MG63 (cell line): ENCODE measurements at regions not wholly inside any gene's neighbourhood (a gene's known extent, or its start where the extent isn't known, plus 50 kb on each side); places are given as distances from the start of the nearest gene placed in this dataset.

ENCODE experiments used
- DNase-seq: peaks from one replicate; pipeline ENCODE4 v3.0.0-alpha.2; 2020
- H3K27me3 ChIP-seq: fragments of 250-450 bp; sonication (Bioruptor Pico); 2 replicates; pipeline ENCODE4 v1.5.1; 2020; ENCODE audit warnings: mild to moderate bottlenecking, moderate library complexity
- H3K36me3 ChIP-seq: fragments of 250-450 bp; sonication (Bioruptor Pico); 2 replicates; pipeline ENCODE4 v1.5.1; 2020; ENCODE audit warnings: mild to moderate bottlenecking, moderate library complexity
- H3K4me3 ChIP-seq: fragments of 250-450 bp; sonication (Bioruptor Pico); 2 replicates; pipeline ENCODE4 v1.5.1; 2020; ENCODE audit warnings: mild to moderate bottlenecking, moderate library complexity
- H3K9me3 ChIP-seq: fragments of 250-450 bp; sonication (Bioruptor Pico); 2 replicates; pipeline ENCODE4 v1.5.1; 2020; ENCODE audit warnings: mild to moderate bottlenecking, moderate library complexity

DNA sequence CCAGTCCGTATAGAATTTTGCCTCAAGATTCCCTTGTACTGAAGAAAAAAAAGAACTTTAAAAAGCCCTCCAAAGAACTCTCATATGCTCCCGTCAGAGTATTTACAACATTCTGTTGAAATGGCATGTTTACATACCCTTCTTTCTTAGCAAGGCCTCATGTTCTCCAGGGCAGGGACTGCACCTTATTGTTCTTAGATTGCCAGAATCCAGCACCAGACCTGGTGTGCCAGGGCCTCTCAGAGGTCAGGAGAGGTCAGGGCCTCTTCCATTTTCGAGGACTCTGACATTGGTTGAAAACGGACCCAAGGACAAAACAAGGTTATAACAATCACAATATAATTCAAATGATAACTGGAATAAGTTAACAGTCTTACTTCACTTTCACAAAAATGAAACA lies 78.2 kb downstream of the TNP1 start:
- Histone ChIP-seq H3K4me3 (no peak overlapping the region), H3K27me3 (no peaks in the 10 kb centered on the region), H3K36me3 (no peaks in the 10 kb centered on the region), H3K9me3 (no peaks in the 10 kb centered on the region; the same call in 1 of the 2 replicates)
- no peak for DNase-seq

DNA sequence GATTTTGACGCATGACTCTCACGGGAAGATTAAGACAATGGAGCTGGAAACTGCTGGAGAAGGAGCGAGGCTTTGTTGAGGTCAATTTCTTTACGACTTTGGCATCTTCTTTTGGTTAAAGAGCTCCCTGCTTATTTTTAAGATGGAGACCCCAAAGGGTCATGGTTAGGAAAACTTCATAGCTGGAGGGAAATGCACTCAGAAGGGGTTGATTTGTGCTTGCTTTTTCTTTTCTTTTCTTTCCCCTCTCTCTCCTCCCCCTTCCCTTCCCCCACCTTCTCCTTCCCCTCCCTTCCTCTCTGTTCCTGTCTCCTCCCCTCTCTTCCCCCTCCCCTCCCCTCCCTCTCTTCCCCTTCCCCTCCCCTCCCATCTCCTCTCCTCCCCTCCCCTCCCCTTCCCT lies 79.0 kb downstream of the TNP1 start:
- H3K27me3 ChIP-seq = no peaks in the 10 kb centered on the region
- no peak for DNase-seq
- no peaks in the 10 kb centered on the region for H3K36me3 ChIP-seq

DNA sequence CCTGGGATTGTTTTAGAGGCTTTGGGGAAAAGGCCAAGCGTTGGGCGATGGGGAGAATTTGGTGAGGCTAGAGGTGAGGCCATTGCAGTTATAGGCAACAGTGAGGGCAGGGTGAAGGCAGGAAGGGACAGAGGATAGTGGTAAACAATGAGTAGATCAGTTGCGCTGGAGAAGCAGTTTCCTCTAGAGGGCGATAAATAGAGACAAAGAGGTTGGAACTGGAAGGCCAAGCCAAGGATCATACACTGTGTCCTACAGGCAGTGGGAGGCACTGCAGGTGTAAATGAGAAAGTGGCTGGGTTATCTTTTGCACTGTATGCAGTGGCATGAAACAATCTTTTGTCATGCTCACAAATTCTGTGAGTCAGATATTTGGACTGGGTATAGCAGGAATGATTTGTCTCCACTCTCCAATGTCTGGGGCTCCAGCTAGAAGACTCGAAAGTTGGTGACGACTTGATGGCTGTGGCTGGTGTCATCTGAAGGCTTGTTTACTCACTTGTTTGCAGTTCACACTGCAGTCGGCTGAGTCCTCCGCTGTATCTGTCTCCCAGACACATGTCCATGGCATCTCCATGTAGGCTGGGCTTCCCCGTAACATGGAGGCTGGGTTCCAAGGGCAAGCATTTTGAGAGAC lies 82.1 kb downstream of the TNP1 start:
- H3K9me3 ChIP-seq = no peaks in the 10 kb centered on the region; the same call in 1 of the 2 replicates
- no peak overlapping the region for H3K4me3 ChIP-seq
- peak; percentile 59 for DNase-seq
- no peaks in the 10 kb centered on the region for H3K27me3 ChIP-seq
- no peaks in the 10 kb centered on the region for H3K36me3 ChIP-seq

More for the DNA sequence above, 79.0 kb downstream of the TNP1 start:
- Histone ChIP-seq H3K9me3 (no peaks in the 10 kb centered on the region; the same call in 1 of the 2 replicates), H3K4me3 (no peak overlapping the region)

DNA sequence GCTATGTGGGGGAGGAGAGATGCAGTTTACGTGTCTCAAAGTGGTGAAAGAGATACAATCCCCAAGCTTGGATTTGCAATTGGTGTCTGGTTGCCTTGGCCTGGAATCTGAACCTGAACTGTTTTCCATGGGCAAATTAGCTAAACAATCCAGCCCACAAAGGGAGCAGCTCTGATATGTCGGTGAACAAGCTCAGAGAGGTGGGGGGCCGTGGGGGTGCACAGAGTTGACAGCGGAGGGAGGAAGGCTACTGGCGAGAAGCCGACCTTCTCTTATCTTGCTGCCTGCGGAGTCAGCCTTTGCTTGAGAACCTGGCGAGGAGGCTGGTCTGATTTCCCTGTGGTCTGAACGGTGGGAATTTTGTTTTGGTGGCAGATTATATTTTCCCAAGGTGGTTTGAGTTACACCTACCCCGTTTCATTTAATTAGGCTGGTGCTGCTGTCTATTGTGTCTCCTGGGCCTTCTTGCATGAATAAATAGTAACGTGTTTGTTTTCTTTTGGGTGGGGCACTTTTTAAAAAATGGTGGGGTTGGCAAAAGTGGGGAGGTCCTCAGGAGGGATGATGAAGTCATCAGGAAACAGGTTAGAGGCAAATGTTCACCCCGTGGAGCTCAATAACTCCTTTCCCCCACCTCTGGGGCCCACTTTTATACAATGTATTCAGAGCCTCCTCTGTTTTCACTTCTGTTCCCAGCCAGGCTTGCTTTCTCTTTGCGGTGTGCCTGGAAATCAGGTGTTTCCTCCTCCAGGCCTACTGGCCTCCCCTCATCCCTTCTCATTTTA lies 80.9 kb upstream of the IGFBP5 start:
- DNase-seq = no peak
- no peak overlapping the region for H3K4me3 ChIP-seq
- H3K36me3 ChIP-seq = no peaks in the 10 kb centered on the region
- peaks cover 6% of the 10 kb centered on the region for H3K9me3 ChIP-seq
- no peaks in the 10 kb centered on the region for H3K27me3 ChIP-seq

DNA sequence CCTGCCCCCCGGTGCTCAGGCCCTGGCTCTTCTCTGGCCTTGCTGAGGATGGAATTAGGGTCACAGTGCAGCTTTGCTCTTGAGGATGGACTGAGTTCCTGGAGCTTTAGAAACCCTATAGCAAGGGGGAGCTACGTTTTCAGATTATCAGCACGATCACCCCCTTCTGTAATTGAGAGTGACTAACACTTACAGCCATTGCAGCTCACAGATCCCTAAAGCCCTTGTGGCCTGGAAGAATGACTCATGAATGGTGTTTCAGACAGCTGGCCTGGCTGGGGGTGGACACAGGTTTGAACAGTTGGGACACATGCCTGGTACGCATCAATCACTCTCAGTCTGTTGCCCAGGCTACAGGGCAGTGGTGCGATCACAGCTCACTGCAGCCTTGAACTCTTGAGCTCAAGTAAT lies 79.7 kb upstream of the IGFBP5 start:
- H3K9me3 ChIP-seq = peaks cover 9% of the 10 kb centered on the region
- no peaks in the 10 kb centered on the region for H3K27me3 ChIP-seq
- peak; percentile 94 for DNase-seq
- no peak overlapping the region for H3K4me3 ChIP-seq
- no peaks in the 10 kb centered on the region for H3K36me3 ChIP-seq

DNA sequence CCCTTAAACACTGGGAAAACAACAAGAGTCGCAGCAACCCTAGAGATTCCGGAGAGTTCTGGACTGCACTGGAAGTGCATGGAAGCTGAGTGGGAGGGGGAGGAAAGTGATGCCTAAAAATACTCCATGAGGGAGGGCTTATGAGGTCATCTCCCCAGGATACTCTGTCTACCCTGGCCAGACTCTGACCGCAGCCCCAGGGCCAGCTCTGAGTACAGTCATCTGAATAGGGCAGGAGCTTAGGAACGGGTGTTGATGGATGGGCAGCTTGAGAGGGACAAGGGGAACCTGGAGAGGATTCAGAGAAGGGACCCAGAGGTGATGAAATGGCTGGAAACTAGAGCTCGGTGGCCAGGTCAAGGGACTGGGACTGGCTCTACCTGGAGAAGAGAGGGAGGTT lies 79.3 kb upstream of the IGFBP5 start:
- peaks cover 9% of the 10 kb centered on the region for H3K9me3 ChIP-seq
- DNase-seq = peak; percentile 94
- H3K4me3 ChIP-seq = no peak overlapping the region
- H3K27me3 ChIP-seq = no peaks in the 10 kb centered on the region
- H3K36me3 ChIP-seq = no peaks in the 10 kb centered on the region

DNA sequence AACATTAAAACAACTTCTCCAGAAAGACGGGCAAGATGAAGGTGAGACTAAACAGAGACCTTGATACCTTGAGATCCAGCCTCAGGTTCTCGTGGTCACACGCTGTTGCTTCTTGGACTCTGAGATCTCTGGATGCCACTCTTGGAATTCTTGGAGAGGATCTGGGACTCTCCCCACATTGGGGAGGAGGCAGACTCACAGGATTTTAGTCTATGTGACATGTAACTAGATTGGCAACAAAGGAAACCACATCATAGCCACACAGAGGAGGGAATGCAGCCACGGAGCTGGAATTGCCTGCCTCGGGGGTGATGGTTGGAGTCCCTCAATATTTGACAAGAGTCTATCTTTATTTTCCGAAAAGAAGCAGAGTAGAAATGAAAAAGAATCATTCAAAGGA lies 78.8 kb upstream of the IGFBP5 start:
- H3K27me3 ChIP-seq = no peaks in the 10 kb centered on the region
- H3K4me3 ChIP-seq = no peak overlapping the region
- DNase-seq = no peak
- peaks cover 9% of the 10 kb centered on the region for H3K9me3 ChIP-seq
- no peaks in the 10 kb centered on the region for H3K36me3 ChIP-seq

DNA sequence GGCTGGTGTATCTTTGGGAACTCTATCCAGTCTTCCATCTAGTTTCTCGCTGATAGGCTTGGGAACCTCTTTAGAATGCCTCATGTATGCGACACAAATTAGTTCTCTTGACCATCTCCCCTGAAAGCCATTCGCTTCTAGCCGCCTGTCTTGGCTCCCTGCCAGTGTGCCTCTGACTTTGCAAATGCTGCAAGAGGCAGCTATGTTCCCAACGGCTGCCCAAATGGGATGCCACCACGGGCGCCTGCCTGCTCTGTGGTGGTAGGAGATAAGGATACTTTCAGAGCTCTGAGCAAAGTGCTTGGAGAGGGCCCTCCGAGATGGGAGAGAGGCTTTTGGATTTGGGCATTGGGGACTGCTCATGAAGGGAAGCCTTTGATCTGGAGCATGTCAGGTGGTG lies 77.7 kb upstream of the IGFBP5 start:
- no peak for DNase-seq
- Histone ChIP-seq H3K36me3 (no peaks in the 10 kb centered on the region), H3K9me3 (peaks cover 9% of the 10 kb centered on the region), H3K27me3 (no peaks in the 10 kb centered on the region), H3K4me3 (no peak overlapping the region)

DNA sequence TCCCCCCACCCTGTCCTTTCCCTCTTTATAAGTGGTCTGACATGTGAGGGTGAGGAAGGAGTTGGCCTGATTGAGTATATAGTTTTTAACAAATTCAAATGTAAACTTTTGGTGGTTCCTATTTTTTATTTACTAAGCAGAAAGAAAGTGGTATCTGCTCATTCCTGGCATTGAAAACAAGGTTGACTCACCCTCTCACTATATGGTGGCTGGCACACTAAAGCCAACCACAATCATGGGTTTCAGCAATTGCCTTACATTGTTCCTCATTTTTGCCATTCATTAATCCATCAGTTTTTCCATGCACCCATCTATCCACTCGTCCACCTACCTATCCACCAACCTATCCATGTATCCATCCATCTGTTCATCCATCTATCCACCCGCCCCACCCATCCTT lies 75.4 kb upstream of the IGFBP5 start:
- H3K27me3 ChIP-seq = no peaks in the 10 kb centered on the region
- no peak overlapping the region for H3K4me3 ChIP-seq
- peaks cover 9% of the 10 kb centered on the region for H3K9me3 ChIP-seq
- peak; percentile 30 for DNase-seq
- H3K36me3 ChIP-seq = no peaks in the 10 kb centered on the region

DNA sequence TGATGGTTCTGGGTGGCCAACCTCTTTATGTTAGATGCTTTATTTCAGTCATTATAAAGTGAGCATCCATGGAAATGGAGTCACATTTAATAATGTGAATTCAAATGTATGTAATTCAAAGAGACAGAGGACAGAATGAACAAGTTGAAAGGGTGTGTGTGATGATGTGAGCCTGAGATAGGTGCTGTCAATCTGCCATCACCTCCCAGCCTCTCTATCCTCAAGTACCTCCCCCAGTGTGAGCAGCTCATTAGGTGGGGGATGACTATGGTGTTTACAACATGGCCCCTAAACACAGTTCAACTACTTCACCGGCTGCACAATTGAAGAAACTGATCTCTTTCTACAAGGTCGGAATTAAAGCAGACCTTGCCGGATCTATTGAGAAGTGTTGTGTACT lies 74.7 kb upstream of the IGFBP5 start:
- H3K36me3 ChIP-seq = no peaks in the 10 kb centered on the region
- H3K9me3 ChIP-seq = peaks cover 9% of the 10 kb centered on the region
- no peaks in the 10 kb centered on the region for H3K27me3 ChIP-seq
- H3K4me3 ChIP-seq = no peak overlapping the region
- no peak for DNase-seq

DNA sequence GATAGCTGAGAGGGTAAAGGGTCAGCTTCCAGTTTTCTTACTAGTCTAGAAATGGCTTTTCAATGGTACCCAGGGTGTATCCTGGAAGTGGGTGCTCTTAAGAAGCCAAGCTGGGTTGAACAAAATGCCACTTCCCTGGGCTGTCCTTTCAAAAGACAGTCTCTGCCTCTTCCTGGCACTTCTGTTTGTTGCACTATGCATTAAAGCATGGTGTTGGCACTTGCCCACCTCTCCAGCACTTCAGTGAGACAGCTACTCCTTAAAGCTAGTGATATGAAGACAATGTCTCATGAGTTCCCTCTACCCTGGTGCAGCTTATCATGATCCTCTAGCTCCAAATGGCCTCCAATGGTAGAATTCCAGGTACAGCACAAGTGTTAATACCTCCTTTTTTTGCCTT lies 74.3 kb upstream of the IGFBP5 start:
- Histone ChIP-seq H3K36me3 (no peaks in the 10 kb centered on the region), H3K9me3 (peaks cover 9% of the 10 kb centered on the region), H3K4me3 (no peak overlapping the region), H3K27me3 (no peaks in the 10 kb centered on the region)
- no peak for DNase-seq

DNA sequence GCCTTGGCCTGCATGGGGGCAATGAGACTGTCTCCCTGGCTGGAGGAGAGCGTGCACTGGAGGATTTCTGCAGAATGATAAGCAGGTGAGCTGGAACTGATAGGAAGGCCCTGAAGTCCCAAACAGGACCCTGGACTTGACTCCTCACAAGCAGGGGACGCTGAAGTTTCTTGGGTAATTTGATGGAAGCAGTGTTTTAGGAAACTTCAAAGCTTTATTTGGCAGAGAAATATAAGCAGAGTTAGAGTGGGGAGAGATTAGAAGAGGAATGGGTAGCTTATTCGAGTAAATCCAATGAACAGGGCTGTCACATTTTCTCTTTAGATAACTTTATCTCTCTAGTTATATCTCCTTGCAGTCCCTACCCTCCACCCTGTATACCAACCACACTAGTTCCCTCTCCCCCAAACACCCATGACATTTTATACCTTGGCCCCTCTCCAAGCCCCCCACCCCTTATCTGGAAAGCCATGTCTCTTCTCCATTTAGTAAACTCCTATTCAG lies 73.6 kb upstream of the IGFBP5 start:
- H3K9me3 ChIP-seq = peaks cover 9% of the 10 kb centered on the region
- no peak for DNase-seq
- no peak overlapping the region for H3K4me3 ChIP-seq
- H3K27me3 ChIP-seq = no peaks in the 10 kb centered on the region
- no peaks in the 10 kb centered on the region for H3K36me3 ChIP-seq

DNA sequence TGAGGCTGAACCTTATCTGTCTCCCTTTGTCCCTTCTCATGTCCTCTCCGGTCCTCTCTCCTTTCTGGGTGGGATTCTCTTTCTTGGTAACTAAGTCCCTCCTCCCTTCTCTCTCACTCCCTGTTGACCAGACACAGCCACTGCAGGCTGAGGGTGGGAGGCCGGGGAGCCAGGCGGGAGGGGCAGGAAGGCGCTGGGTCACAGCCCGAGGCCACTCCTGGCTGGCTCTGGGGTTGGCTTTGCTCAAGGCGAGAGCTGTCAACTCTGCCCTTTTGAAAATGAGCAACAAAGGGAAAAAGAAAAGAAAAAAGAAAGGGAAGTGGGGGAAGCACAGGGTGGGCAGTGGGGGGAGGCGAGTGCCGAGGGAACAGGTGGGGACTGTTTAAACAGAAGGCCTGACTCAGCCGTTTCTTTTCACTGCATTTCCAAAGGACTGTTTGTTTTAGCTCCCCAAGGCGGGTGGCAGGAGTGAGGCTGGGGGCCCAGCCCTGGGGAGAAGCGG lies 70.5 kb upstream of the IGFBP5 start:
- DNase-seq = no peak
- H3K4me3 ChIP-seq = no peak overlapping the region
- H3K9me3 ChIP-seq = no peaks in the 10 kb centered on the region
- H3K27me3 ChIP-seq = no peaks in the 10 kb centered on the region
- no peaks in the 10 kb centered on the region for H3K36me3 ChIP-seq

DNA sequence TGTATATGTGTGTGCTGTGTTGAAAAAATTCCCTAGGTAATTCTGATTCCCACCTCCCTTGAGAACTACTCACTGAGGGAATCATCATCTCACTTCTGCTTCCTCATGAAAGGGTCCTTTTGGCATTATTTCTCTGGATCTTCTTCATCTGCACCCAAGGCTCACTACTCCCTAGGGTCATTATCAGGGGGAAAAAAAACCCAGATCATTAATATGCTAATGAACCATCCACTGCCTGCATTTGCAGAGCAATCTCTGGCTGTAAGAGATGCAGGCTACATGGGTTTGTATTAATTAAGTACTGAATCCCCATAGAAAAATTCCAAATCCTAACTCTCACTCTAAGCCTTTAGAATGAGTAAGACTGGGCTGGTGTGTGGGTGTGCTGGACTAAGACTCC lies 68.0 kb upstream of the IGFBP5 start:
- H3K27me3 ChIP-seq = no peaks in the 10 kb centered on the region
- no peak overlapping the region for H3K4me3 ChIP-seq
- no peak for DNase-seq
- no peaks in the 10 kb centered on the region for H3K9me3 ChIP-seq
- no peaks in the 10 kb centered on the region for H3K36me3 ChIP-seq

DNA sequence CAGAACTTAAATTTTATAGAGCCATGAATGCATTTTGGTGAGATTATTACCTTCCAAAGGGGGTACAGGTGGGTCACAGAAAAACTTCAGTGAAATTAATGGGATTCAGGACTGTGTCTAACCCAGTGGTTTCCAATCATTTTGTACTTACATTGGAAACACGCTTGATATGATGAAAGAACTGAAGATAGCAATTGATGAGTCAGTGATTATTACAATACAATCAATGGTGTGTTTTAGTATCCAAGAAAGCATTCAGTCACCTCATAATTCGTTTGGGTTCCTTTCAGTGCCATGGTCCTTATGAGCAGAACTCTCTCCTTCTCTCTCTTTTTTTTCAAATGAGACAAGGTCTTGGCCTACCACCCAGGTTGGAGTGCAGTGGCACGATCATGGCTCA lies 66.5 kb upstream of the IGFBP5 start:
- no peaks in the 10 kb centered on the region for H3K27me3 ChIP-seq
- no peaks in the 10 kb centered on the region for H3K36me3 ChIP-seq
- DNase-seq = no peak
- H3K4me3 ChIP-seq = no peak overlapping the region
- H3K9me3 ChIP-seq = no peaks in the 10 kb centered on the region

DNA sequence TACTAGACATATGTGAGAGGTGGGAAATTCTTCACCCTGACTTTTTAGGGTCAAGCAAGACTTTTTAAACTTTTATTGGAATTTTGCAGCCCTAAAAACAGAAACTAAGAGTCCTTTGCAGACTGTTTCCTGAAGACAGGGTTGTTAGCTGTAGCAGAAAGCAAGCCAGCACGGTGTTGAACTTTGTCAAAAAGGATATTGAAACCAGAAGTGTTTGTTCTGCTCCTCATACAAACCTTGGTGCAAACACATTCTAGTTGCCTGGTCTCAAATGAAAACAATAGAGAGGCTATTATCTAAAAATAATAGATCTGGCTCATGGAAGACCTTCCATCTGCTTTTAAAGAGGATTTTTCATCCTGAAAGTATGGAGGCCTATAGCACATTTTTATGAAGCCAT lies 65.8 kb upstream of the IGFBP5 start:
- Histone ChIP-seq H3K27me3 (no peaks in the 10 kb centered on the region), H3K36me3 (no peaks in the 10 kb centered on the region), H3K4me3 (no peak overlapping the region), H3K9me3 (no peaks in the 10 kb centered on the region)
- no peak for DNase-seq

DNA sequence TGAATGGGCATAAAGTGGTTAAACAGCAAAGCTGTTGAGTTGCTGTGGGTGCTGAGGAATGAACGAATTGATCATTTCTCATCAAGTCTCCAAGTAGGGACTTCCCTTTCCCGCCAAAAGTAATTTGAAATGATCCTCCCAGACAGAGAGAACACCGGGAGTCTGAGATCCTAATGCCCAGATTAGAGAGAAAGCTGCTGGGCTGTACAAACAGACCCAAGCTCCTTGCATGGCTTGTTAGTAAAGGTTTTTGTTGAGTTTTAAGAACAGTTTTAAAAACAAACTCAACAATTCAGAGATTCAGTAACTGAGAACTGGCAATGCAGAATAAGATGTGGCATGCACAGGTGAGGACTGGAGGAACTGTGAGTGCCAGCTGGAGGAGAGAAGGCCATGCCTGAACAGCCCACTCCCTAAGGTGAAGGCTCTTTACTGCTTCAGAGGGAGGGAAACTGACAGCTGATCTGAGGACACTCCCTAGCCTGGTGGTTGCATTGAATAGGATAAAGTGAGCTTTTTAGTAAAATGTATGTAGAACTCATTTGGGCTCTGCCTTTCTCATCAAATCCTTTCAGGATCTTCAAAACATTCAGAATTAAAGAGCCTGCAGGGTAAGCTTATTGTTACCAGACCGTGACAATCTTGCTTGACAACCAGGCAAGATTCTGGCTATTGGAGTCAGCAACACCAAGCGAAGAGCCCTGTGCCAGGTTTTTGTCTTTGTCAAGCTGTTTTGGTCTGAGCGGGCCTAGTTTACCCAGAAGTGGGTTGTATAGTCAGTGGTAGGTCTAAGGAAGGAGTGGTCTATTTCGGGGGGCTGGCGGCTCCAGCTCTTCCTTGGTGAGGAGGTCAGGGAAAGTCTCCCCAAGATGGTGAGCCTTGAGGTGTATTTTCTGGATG lies 63.2 kb upstream of the IGFBP5 start:
- Histone ChIP-seq H3K4me3 (no peak overlapping the region), H3K36me3 (no peaks in the 10 kb centered on the region), H3K27me3 (no peaks in the 10 kb centered on the region), H3K9me3 (no peaks in the 10 kb centered on the region)
- DNase-seq = no peak
